ENCODE measurements at regions not wholly inside any gene's neighbourhood (a gene's known extent, or its start where the extent isn't known, plus 50 kb on each side); places are given as distances from the start of the nearest gene placed in this dataset.

- TF ChIP-seq, protein P1, sequence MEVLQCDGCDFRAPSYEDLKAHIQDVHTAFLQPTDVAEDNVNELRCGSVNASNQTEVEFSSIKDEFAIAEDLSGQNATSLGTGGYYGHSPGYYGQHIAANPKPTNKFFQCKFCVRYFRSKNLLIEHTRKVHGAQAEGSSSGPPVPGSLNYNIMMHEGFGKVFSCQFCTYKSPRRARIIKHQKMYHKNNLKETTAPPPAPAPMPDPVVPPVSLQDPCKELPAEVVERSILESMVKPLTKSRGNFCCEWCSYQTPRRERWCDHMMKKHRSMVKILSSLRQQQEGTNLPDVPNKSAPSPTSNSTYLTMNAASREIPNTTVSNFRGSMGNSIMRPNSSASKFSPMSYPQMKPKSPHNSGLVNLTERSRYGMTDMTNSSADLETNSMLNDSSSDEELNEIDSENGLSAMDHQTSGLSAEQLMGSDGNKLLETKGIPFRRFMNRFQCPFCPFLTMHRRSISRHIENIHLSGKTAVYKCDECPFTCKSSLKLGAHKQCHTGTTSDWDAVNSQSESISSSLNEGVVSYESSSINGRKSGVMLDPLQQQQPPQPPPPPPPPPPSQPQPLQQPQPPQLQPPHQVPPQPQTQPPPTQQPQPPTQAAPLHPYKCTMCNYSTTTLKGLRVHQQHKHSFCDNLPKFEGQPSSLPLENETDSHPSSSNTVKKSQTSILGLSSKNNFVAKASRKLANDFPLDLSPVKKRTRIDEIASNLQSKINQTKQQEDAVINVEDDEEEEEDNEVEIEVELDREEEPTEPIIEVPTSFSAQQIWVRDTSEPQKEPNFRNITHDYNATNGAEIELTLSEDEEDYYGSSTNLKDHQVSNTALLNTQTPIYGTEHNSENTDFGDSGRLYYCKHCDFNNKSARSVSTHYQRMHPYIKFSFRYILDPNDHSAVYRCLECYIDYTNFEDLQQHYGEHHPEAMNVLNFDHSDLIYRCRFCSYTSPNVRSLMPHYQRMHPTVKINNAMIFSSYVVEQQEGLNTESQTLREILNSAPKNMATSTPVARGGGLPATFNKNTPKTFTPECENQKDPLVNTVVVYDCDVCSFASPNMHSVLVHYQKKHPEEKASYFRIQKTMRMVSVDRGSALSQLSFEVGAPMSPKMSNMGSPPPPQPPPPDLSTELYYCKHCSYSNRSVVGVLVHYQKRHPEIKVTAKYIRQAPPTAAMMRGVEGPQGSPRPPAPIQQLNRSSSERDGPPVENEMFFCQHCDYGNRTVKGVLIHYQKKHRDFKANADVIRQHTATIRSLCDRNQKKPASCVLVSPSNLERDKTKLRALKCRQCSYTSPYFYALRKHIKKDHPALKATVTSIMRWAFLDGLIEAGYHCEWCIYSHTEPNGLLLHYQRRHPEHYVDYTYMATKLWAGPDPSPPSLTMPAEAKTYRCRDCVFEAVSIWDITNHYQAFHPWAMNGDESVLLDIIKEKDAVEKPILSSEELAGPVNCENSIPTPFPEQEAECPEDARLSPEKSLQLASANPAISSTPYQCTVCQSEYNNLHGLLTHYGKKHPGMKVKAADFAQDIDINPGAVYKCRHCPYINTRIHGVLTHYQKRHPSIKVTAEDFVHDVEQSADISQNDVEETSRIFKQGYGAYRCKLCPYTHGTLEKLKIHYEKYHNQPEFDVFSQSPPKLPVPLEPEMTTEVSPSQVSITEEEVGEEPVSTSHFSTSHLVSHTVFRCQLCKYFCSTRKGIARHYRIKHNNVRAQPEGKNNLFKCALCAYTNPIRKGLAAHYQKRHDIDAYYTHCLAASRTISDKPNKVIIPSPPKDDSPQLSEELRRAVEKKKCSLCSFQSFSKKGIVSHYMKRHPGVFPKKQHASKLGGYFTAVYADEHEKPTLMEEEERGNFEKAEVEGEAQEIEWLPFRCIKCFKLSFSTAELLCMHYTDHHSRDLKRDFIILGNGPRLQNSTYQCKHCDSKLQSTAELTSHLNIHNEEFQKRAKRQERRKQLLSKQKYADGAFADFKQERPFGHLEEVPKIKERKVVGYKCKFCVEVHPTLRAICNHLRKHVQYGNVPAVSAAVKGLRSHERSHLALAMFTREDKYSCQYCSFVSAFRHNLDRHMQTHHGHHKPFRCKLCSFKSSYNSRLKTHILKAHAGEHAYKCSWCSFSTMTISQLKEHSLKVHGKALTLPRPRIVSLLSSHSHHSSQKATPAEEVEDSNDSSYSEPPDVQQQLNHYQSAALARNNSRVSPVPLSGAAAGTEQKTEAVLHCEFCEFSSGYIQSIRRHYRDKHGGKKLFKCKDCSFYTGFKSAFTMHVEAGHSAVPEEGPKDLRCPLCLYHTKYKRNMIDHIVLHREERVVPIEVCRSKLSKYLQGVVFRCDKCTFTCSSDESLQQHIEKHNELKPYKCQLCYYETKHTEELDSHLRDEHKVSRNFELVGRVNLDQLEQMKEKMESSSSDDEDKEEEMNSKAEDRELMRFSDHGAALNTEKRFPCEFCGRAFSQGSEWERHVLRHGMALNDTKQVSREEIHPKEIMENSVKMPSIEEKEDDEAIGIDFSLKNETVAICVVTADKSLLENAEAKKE (CRISPR knock-in tag; IDR thresholded peaks at IDR 0.05) = no peak
- TF ChIP-seq ZNF114 (CRISPR knock-in tag; IDR thresholded peaks at IDR 0.05) (no peak), ZNF331 (CRISPR knock-in tag; IDR thresholded peaks at IDR 0.05; ENCODE audit: low read depth) (no peak), ETS1 (IDR thresholded peaks at IDR 0.05) (no peak), POLR2AphosphoS5 (IDR thresholded peaks at IDR 0.05; ENCODE audit: low read depth) (no peak), NANOG (IDR thresholded peaks at IDR 0.05; ENCODE audit: borderline replicate concordance) (no peak), CREB1 (CRISPR knock-in tag; IDR thresholded peaks at IDR 0.05; ENCODE audit: low read depth) (no peak), STAT1 (IDR thresholded peaks at IDR 0.05; ENCODE audit: unreplicated experiment) (no peak), EZH2 (IDR thresholded peaks at IDR 0.05; ENCODE audit: low read depth, unreplicated experiment) (no peak), REST (IDR thresholded peaks at IDR 0.05; ENCODE audit: unreplicated experiment) (no peak), JUNB (IDR thresholded peaks at IDR 0.05; ENCODE audit: unreplicated experiment) (no peak)
Measured at GRCh38 chr4:41321216-41321945, 64.7 kb downstream of the UCHL1 start (continued).
